Mammary epithelial cell (primary cell): ENCODE measurements at regions not wholly inside any gene's neighbourhood (a gene's known extent, or its start where the extent isn't known, plus 50 kb on each side); places are given as distances from the start of the nearest gene placed in this dataset.

Experiments
- EZH2 ChIP-seq: IDR thresholded peaks from 2 replicates; pipeline ENCODE4 v1.6.1; 2012; ENCODE audit warnings: low read length, inconsistent platforms, borderline replicate concordance
- TF ChIP-seq, protein P1 (sequence below), 2 donors: IDR thresholded peaks in 1 of 2; conservative IDR thresholded peaks in 1 of 2; 2 replicates each; pipeline ENCODE4 v1.5.1; 2011 to 2012; ENCODE audit warnings: inconsistent platforms in 2 of 2, low read length in 2 of 2, mild to moderate bottlenecking in 2 of 2, control low read depth in 1 of 2, low read depth in 1 of 2; ENCODE audit not compliant: insufficient read depth in 1 of 2; ENCODE audit errors: extremely low read depth in 1 of 2

DNA sequence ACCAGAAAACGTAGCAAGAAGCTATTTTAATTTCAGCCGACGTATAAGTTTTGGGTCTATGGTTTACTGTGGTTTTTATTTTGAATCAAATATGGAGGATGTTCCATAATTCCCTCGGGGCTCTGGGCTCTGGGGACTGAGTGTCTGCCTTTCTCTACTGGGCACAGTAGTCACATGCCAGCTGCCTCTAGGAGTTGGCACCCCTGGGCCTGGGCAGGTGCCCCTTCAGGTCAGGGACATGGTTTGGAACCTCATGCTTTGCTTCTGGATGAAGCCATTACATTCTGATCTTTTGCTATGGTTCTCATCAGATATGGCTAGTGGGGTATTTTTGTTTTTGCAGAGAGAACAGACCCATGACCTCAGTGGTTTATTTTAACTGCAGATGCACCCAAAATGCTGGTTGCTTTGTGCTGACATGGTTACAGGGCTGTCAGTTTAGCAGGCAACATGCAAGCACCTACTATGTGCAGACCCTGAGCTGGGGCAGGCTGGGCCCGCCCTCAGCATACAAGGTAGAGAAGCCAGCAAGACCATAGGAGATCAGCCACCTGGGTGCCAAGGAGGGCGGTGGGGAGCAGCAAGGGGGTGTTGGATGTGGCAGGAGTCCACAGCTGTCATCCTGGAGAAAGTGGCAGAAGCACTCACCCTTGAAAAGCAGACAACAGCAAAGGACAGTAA is 54.5 kb upstream of the PSD2 start:
- TF ChIP-seq, protein P1, sequence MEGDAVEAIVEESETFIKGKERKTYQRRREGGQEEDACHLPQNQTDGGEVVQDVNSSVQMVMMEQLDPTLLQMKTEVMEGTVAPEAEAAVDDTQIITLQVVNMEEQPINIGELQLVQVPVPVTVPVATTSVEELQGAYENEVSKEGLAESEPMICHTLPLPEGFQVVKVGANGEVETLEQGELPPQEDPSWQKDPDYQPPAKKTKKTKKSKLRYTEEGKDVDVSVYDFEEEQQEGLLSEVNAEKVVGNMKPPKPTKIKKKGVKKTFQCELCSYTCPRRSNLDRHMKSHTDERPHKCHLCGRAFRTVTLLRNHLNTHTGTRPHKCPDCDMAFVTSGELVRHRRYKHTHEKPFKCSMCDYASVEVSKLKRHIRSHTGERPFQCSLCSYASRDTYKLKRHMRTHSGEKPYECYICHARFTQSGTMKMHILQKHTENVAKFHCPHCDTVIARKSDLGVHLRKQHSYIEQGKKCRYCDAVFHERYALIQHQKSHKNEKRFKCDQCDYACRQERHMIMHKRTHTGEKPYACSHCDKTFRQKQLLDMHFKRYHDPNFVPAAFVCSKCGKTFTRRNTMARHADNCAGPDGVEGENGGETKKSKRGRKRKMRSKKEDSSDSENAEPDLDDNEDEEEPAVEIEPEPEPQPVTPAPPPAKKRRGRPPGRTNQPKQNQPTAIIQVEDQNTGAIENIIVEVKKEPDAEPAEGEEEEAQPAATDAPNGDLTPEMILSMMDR (conservative IDR thresholded peaks at IDR 0.05 in 1 of 2, IDR thresholded peaks at IDR 0.05 in 1 of 2; ENCODE audit: extremely low read depth in 1 of 2, insufficient read depth in 1 of 2, low read depth in 1 of 2, low read length in 2 of 2): no peak
- no peak for TF ChIP-seq EZH2
